ENCODE measurements at regions not wholly inside any gene's neighbourhood (a gene's known extent, or its start where the extent isn't known, plus 50 kb on each side); places are given as distances from the start of the nearest gene placed in this dataset.

GRCh38 chr7:159253657-159254056 is 109.0 kb upstream of the VIPR2 start:
- no peaks in the 10 kb centered on the region for H3K4me1 ChIP-seq (ENCODE audit: control insufficient read depth, insufficient read depth, low read length)
- no peak overlapping the region for H3K4me3 ChIP-seq (ENCODE audit: low read length)
- H3K9ac ChIP-seq (ENCODE audit: low read length) = no peak overlapping the region
- no peaks in the 10 kb centered on the region for H3K9me3 ChIP-seq (ENCODE audit: control insufficient read depth, low read length)
- no peak for DNase-seq (ENCODE audit: low read depth)
- H3K36me3 ChIP-seq (ENCODE audit: control insufficient read depth, insufficient read depth, low read length, severe bottlenecking) = no peaks in the 10 kb centered on the region
- H3K27me3 ChIP-seq (replicated peaks; ENCODE audit: control insufficient read depth, insufficient read depth, low read length) = no peaks in the 10 kb centered on the region

GRCh38 chr7:159250471-159250870 is 105.8 kb upstream of the VIPR2 start:
- Histone ChIP-seq H3K27me3 (replicated peaks; ENCODE audit: control insufficient read depth, insufficient read depth, low read length) (no peaks in the 10 kb centered on the region), H3K36me3 (ENCODE audit: control insufficient read depth, insufficient read depth, low read length, severe bottlenecking) (no peaks in the 10 kb centered on the region), H3K4me3 (ENCODE audit: low read length) (no peak overlapping the region), H3K9me3 (ENCODE audit: control insufficient read depth, low read length) (no peaks in the 10 kb centered on the region), H3K9ac (ENCODE audit: low read length) (no peak overlapping the region), H3K4me1 (ENCODE audit: control insufficient read depth, insufficient read depth, low read length) (no peaks in the 10 kb centered on the region)
- no peak for DNase-seq (ENCODE audit: low read depth)

GRCh38 chr7:159249671-159250070 is 105.0 kb upstream of the VIPR2 start:
- H3K9me3 ChIP-seq (ENCODE audit: control insufficient read depth, low read length) = no peaks in the 10 kb centered on the region

GRCh38 chr7:159247910-159248309 is 103.2 kb upstream of the VIPR2 start:
- Histone ChIP-seq H3K4me3 (ENCODE audit: low read length) (no peak overlapping the region), H3K4me1 (ENCODE audit: control insufficient read depth, insufficient read depth, low read length) (no peaks in the 10 kb centered on the region), H3K27me3 (replicated peaks; ENCODE audit: control insufficient read depth, insufficient read depth, low read length) (no peaks in the 10 kb centered on the region), H3K9me3 (ENCODE audit: control insufficient read depth, low read length) (no peaks in the 10 kb centered on the region), H3K9ac (ENCODE audit: low read length) (no peak overlapping the region), H3K36me3 (ENCODE audit: control insufficient read depth, insufficient read depth, low read length, severe bottlenecking) (no peaks in the 10 kb centered on the region)
- no peak for DNase-seq (ENCODE audit: low read depth)

More at GRCh38 chr7:159249671-159250070, 105.0 kb upstream of the VIPR2 start:
- no peak overlapping the region for H3K9ac ChIP-seq (ENCODE audit: low read length)
- no peaks in the 10 kb centered on the region for H3K36me3 ChIP-seq (ENCODE audit: control insufficient read depth, insufficient read depth, low read length, severe bottlenecking)
- H3K27me3 ChIP-seq (replicated peaks; ENCODE audit: control insufficient read depth, insufficient read depth, low read length) = no peaks in the 10 kb centered on the region
- H3K4me1 ChIP-seq (ENCODE audit: control insufficient read depth, insufficient read depth, low read length) = no peaks in the 10 kb centered on the region
- no peak overlapping the region for H3K4me3 ChIP-seq (ENCODE audit: low read length)
- DNase-seq (ENCODE audit: low read depth) = no peak

GRCh38 chr7:159246702-159247480 is 102.2 kb upstream of the VIPR2 start:
- no peak for DNase-seq (ENCODE audit: low read depth)
- Histone ChIP-seq H3K4me1 (ENCODE audit: control insufficient read depth, insufficient read depth, low read length) (no peaks in the 10 kb centered on the region), H3K9ac (ENCODE audit: low read length) (no peak overlapping the region), H3K4me3 (ENCODE audit: low read length) (no peak overlapping the region), H3K9me3 (ENCODE audit: control insufficient read depth, low read length) (no peaks in the 10 kb centered on the region), H3K36me3 (ENCODE audit: control insufficient read depth, insufficient read depth, low read length, severe bottlenecking) (no peaks in the 10 kb centered on the region), H3K27me3 (replicated peaks; ENCODE audit: control insufficient read depth, insufficient read depth, low read length) (no peaks in the 10 kb centered on the region)

- Histone ChIP-seq H3K9ac (ENCODE audit: low read length) (no peak overlapping the region), H3K27me3 (replicated peaks; ENCODE audit: control insufficient read depth, insufficient read depth, low read length) (no peaks in the 10 kb centered on the region), H3K9me3 (ENCODE audit: control insufficient read depth, low read length) (no peaks in the 10 kb centered on the region), H3K4me3 (ENCODE audit: low read length) (no peak overlapping the region), H3K36me3 (ENCODE audit: control insufficient read depth, insufficient read depth, low read length, severe bottlenecking) (no peaks in the 10 kb centered on the region), H3K4me1 (ENCODE audit: control insufficient read depth, insufficient read depth, low read length) (no peaks in the 10 kb centered on the region)
- DNase-seq (ENCODE audit: low read depth) = no peak
Observed at GRCh38 chr7:159240962-159241361, 96.3 kb upstream of the VIPR2 start.

GRCh38 chr7:159239028-159239427 is 94.4 kb upstream of the VIPR2 start:
- no peak overlapping the region for H3K4me3 ChIP-seq (ENCODE audit: low read length)
- no peaks in the 10 kb centered on the region for H3K27me3 ChIP-seq (replicated peaks; ENCODE audit: control insufficient read depth, insufficient read depth, low read length)
- no peaks in the 10 kb centered on the region for H3K4me1 ChIP-seq (ENCODE audit: control insufficient read depth, insufficient read depth, low read length)
- H3K9me3 ChIP-seq (ENCODE audit: control insufficient read depth, low read length) = no peaks in the 10 kb centered on the region
- DNase-seq (ENCODE audit: low read depth) = no peak
- H3K9ac ChIP-seq (ENCODE audit: low read length) = no peak overlapping the region
- H3K36me3 ChIP-seq (ENCODE audit: control insufficient read depth, insufficient read depth, low read length, severe bottlenecking) = no peaks in the 10 kb centered on the region

- H3K9ac ChIP-seq (ENCODE audit: low read length) = no peak overlapping the region
- no peaks in the 10 kb centered on the region for H3K9me3 ChIP-seq (ENCODE audit: control insufficient read depth, low read length)
- no peaks in the 10 kb centered on the region for H3K36me3 ChIP-seq (ENCODE audit: control insufficient read depth, insufficient read depth, low read length, severe bottlenecking)
- H3K4me3 ChIP-seq (ENCODE audit: low read length) = no peak overlapping the region
- H3K4me1 ChIP-seq (ENCODE audit: control insufficient read depth, insufficient read depth, low read length) = no peaks in the 10 kb centered on the region
- no peaks in the 10 kb centered on the region for H3K27me3 ChIP-seq (replicated peaks; ENCODE audit: control insufficient read depth, insufficient read depth, low read length)
- no peak for DNase-seq (ENCODE audit: low read depth)
Observed at GRCh38 chr7:159238541-159238940, 93.9 kb upstream of the VIPR2 start.

- H3K4me1 ChIP-seq (ENCODE audit: control insufficient read depth, insufficient read depth, low read length) = no peaks in the 10 kb centered on the region
- no peaks in the 10 kb centered on the region for H3K9me3 ChIP-seq (ENCODE audit: control insufficient read depth, low read length)
- no peak for DNase-seq (ENCODE audit: low read depth)
- H3K27me3 ChIP-seq (replicated peaks; ENCODE audit: control insufficient read depth, insufficient read depth, low read length) = no peaks in the 10 kb centered on the region
- no peak overlapping the region for H3K9ac ChIP-seq (ENCODE audit: low read length)
- H3K4me3 ChIP-seq (ENCODE audit: low read length) = no peak overlapping the region
- H3K36me3 ChIP-seq (ENCODE audit: control insufficient read depth, insufficient read depth, low read length, severe bottlenecking) = no peaks in the 10 kb centered on the region
Observed at GRCh38 chr7:159237022-159237653, 92.5 kb upstream of the VIPR2 start.

GRCh38 chr7:159231017-159231416 is 86.3 kb upstream of the VIPR2 start:
- Histone ChIP-seq H3K27me3 (replicated peaks; ENCODE audit: control insufficient read depth, insufficient read depth, low read length) (no peaks in the 10 kb centered on the region), H3K36me3 (ENCODE audit: control insufficient read depth, insufficient read depth, low read length, severe bottlenecking) (no peaks in the 10 kb centered on the region), H3K4me3 (ENCODE audit: low read length) (no peak overlapping the region), H3K9me3 (ENCODE audit: control insufficient read depth, low read length) (peaks cover 3% of the 10 kb centered on the region), H3K9ac (ENCODE audit: low read length) (no peak overlapping the region), H3K4me1 (ENCODE audit: control insufficient read depth, insufficient read depth, low read length) (no peaks in the 10 kb centered on the region)
- DNase-seq (ENCODE audit: low read depth) = no peak

GRCh38 chr7:159229683-159230475 is 85.2 kb upstream of the VIPR2 start:
- H3K4me3 ChIP-seq (ENCODE audit: low read length) = no peak overlapping the region
- DNase-seq (ENCODE audit: low read depth) = no peak
- peaks cover 3% of the 10 kb centered on the region for H3K9me3 ChIP-seq (ENCODE audit: control insufficient read depth, low read length)
- no peaks in the 10 kb centered on the region for H3K27me3 ChIP-seq (replicated peaks; ENCODE audit: control insufficient read depth, insufficient read depth, low read length)
- no peak overlapping the region for H3K9ac ChIP-seq (ENCODE audit: low read length)
- no peaks in the 10 kb centered on the region for H3K4me1 ChIP-seq (ENCODE audit: control insufficient read depth, insufficient read depth, low read length)
- H3K36me3 ChIP-seq (ENCODE audit: control insufficient read depth, insufficient read depth, low read length, severe bottlenecking) = no peaks in the 10 kb centered on the region
